Trophoblast cell (in vitro differentiated cells and primary cell): ENCODE measurements at regions not wholly inside any gene's neighbourhood (a gene's known extent, or its start where the extent isn't known, plus 50 kb on each side); places are given as distances from the start of the nearest gene placed in this dataset.

Experiments used
- DNase-seq, 2 donors: peaks; one replicate each; pipeline ENCODE4 v3.0.0-alpha.2; 2016
- H2AFZ ChIP-seq: 2 replicates; pipeline ENCODE4 v1.6.1; 2013; ENCODE audit warnings: low read length, moderate library complexity, mild to moderate bottlenecking; ENCODE audit not compliant: insufficient read depth, poor library complexity
- H2AK5ac ChIP-seq: 2 replicates; pipeline ENCODE4 v1.6.1; 2013; ENCODE audit warnings: mild to moderate bottlenecking, low read length
- H2BK120ac ChIP-seq: 2 replicates; pipeline ENCODE4 v1.6.1; 2013; ENCODE audit warnings: low read length, mild to moderate bottlenecking, moderate library complexity; ENCODE audit not compliant: insufficient read depth, poor library complexity
- H2BK12ac ChIP-seq: 2 replicates; pipeline ENCODE4 v1.6.1; 2013; ENCODE audit warnings: mild to moderate bottlenecking, low read length, moderate library complexity
- H2BK5ac ChIP-seq: 2 replicates; pipeline ENCODE4 v1.6.1; 2013; ENCODE audit warnings: low read length, low read depth, moderate library complexity, mild to moderate bottlenecking; ENCODE audit not compliant: poor library complexity
- H3K14ac ChIP-seq: 2 replicates; pipeline ENCODE4 v1.6.1; 2013; ENCODE audit warnings: mild to moderate bottlenecking, low read length
- H3K18ac ChIP-seq: 2 replicates; pipeline ENCODE4 v1.6.1; 2013; ENCODE audit warnings: mild to moderate bottlenecking, low read length
- H3K23ac ChIP-seq: 2 replicates; pipeline ENCODE4 v1.6.1; 2013; ENCODE audit warnings: low read length
- H3K27ac ChIP-seq: 2 replicates; pipeline ENCODE4 v1.5.1; 2013; ENCODE audit warnings: low read depth, mild to moderate bottlenecking, inconsistent platforms, low read length, moderate library complexity
- H3K27me3 ChIP-seq: 2 replicates; pipeline ENCODE4 v1.6.1; 2013; ENCODE audit warnings: inconsistent platforms, mild to moderate bottlenecking, low read length, moderate library complexity; ENCODE audit not compliant: insufficient read depth
- H3K36me3 ChIP-seq, 2 experiments: 1 replicate in 1 of 2; 2 replicates in 1 of 2; pipeline ENCODE4 v1.6.1; 2013; ENCODE audit warnings: low read length in 2 of 2, mild to moderate bottlenecking in 2 of 2, moderate library complexity in 1 of 2; ENCODE audit not compliant: insufficient read depth in 2 of 2, control insufficient read depth in 1 of 2
- H3K4ac ChIP-seq: 2 replicates; pipeline ENCODE4 v1.6.1; 2013; ENCODE audit warnings: low read depth, mild to moderate bottlenecking, low read length, moderate library complexity
- H3K4me1 ChIP-seq, 2 experiments: 1 replicate in 1 of 2; 2 replicates in 1 of 2; pipeline ENCODE4 v1.6.1; 2013; ENCODE audit warnings: low read length in 2 of 2, mild to moderate bottlenecking in 2 of 2, moderate library complexity in 1 of 2; ENCODE audit not compliant: insufficient read depth in 2 of 2, control insufficient read depth in 1 of 2
- H3K4me2 ChIP-seq: 2 replicates; pipeline ENCODE4 v1.6.1; 2013; ENCODE audit warnings: inconsistent platforms, mild to moderate bottlenecking, low read length, moderate library complexity
- H3K4me3 ChIP-seq: 2 replicates; pipeline ENCODE4 v1.5.1; 2013; ENCODE audit warnings: mild to moderate bottlenecking, low read depth, low read length, inconsistent platforms
- H3K79me1 ChIP-seq: one replicate; pipeline ENCODE4 v1.6.1; 2013; ENCODE audit warnings: low read length
- H3K79me2 ChIP-seq: 2 replicates; pipeline ENCODE4 v1.6.1; 2013; ENCODE audit warnings: low read length, mild to moderate bottlenecking; ENCODE audit not compliant: control insufficient read depth, insufficient read depth, poor library complexity
- H3K9ac ChIP-seq: 2 replicates; pipeline ENCODE4 v1.6.1; 2013; ENCODE audit warnings: mild to moderate bottlenecking, low read length
- H3K9me3 ChIP-seq: 2 replicates; pipeline ENCODE4 v1.6.1; 2013; ENCODE audit warnings: low read depth, mild to moderate bottlenecking, control low read depth, inconsistent platforms, low read length; ENCODE audit not compliant: insufficient read depth
- H4K12ac ChIP-seq: 2 replicates; pipeline ENCODE4 v1.6.1; 2013; ENCODE audit warnings: low read depth, mild to moderate bottlenecking, low read length, moderate library complexity
- H4K8ac ChIP-seq: 2 replicates; pipeline ENCODE4 v1.6.1; 2013; ENCODE audit warnings: low read depth, mild to moderate bottlenecking, low read length, moderate library complexity
- H4K91ac ChIP-seq: one replicate; pipeline ENCODE4 v1.6.1; 2013; ENCODE audit warnings: low read depth, mild to moderate bottlenecking, low read length, moderate library complexity
- WGBS: extraction: QIAGEN DNeasy Blood & Tissue Kit; methylation state at CpG from one replicate; pipeline ENCODE4 v1.1.7; 2013; ENCODE audit warnings: missing lambda C conversion rate; ENCODE audit not compliant: insufficient read length, insufficient coverage; ENCODE audit errors: extremely low coverage; 5-methylcytosine and 5-hydroxymethylcytosine counted together

DNA sequence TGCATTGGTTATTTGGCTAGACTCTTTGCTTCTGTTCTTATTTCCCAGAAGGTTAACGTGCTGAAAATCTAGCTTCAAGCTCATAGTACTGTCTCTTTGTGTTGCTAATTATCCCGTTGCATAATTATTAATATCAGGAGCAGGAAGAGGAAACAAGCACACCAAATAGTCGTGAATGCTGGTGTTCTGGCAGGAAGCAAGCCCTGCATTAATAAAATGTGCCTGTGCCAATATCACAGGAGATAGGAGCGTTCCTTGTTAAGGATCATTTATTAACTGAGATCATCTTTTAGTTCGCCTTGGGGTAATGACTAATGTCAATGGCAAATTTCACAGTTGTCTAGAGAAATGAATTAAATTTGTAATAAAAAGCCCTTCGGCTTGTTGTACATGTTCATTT lies 893.0 kb upstream of the POU3F3 start:
- DNase-seq: no peak
- Histone ChIP-seq H3K4ac (no peak overlapping the region), H2BK5ac (no peak overlapping the region), H3K36me3 (no peaks in the 10 kb centered on the region), H2AK5ac (no peak overlapping the region), H3K4me1 (no peaks in the 10 kb centered on the region), H4K12ac (no peak overlapping the region), H3K4me2 (no peak overlapping the region), H3K4me3 (no peak overlapping the region), H3K14ac (no peak overlapping the region), H3K27ac (no peak overlapping the region), H3K9ac (no peak overlapping the region), H3K27me3 (no peaks in the 10 kb centered on the region), H2AFZ (no peak overlapping the region), H3K18ac (no peak overlapping the region), H4K91ac (no peak overlapping the region), H2BK120ac (no peak overlapping the region), H2BK12ac (no peak overlapping the region), H3K23ac (no peak overlapping the region), H3K79me2 (no peaks in the 10 kb centered on the region), H3K9me3 (no peaks in the 10 kb centered on the region), H3K79me1 (no peaks in the 10 kb centered on the region), H4K8ac (no peak overlapping the region)
- WGBS: no CpG with 5 or more reads among the region's 6 CpGs

DNA sequence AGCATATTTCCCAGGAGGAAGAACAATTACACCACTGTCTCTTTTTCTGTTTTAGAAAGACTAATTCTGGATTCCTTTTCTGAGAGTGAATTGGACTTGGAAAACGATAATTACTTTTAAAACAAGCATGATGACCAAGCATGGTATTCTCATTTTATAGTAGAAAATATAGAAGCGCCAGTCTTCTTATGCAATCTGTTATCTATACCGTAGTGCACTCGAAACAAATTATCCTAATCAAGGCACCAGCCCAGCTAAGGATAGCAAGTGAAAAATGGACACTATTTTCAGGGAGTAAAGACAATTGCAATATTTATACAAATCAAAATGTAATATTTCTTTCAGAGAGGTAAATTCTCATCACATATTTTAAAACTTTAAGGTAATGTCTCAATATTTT lies 892.1 kb upstream of the POU3F3 start:
- H3K14ac ChIP-seq: no peak overlapping the region
- H2BK120ac ChIP-seq: no peak overlapping the region
- no peak overlapping the region for H3K4me2 ChIP-seq
- H3K36me3 ChIP-seq: no peaks in the 10 kb centered on the region
- H2BK5ac ChIP-seq: no peak overlapping the region
- H4K8ac ChIP-seq: no peak overlapping the region
- H3K27ac ChIP-seq: no peak overlapping the region
- no peak overlapping the region for H3K9ac ChIP-seq
- no peak overlapping the region for H2BK12ac ChIP-seq
- no peak overlapping the region for H4K12ac ChIP-seq
- H3K18ac ChIP-seq: no peak overlapping the region
- H3K79me2 ChIP-seq: no peaks in the 10 kb centered on the region
- H3K4me1 ChIP-seq: no peaks in the 10 kb centered on the region
- no peak overlapping the region for H4K91ac ChIP-seq
- no peak overlapping the region for H3K4ac ChIP-seq
- H3K27me3 ChIP-seq: no peaks in the 10 kb centered on the region
- H3K23ac ChIP-seq: no peak overlapping the region
- WGBS: no CpG with 5 or more reads among the region's 4 CpGs
- H3K79me1 ChIP-seq: no peaks in the 10 kb centered on the region
- H2AK5ac ChIP-seq: no peak overlapping the region
- no peak for DNase-seq
- no peak overlapping the region for H2AFZ ChIP-seq
- no peaks in the 10 kb centered on the region for H3K9me3 ChIP-seq
- H3K4me3 ChIP-seq: no peak overlapping the region

GRCh38 chr2:103962670-103963069 lies 891.2 kb upstream of the POU3F3 start:
- Histone ChIP-seq H4K12ac (no peak overlapping the region), H3K27me3 (no peaks in the 10 kb centered on the region), H3K14ac (no peak overlapping the region), H3K36me3 (no peaks in the 10 kb centered on the region), H3K9me3 (no peaks in the 10 kb centered on the region), H3K23ac (no peak overlapping the region), H2AK5ac (no peak overlapping the region), H3K4me3 (no peak overlapping the region), H3K4me1 (no peaks in the 10 kb centered on the region), H2BK5ac (no peak overlapping the region), H4K8ac (no peak overlapping the region), H3K79me2 (no peaks in the 10 kb centered on the region), H2BK12ac (no peak overlapping the region), H3K9ac (no peak overlapping the region), H2AFZ (no peak overlapping the region), H4K91ac (no peak overlapping the region), H3K27ac (no peak overlapping the region), H2BK120ac (no peak overlapping the region), H3K79me1 (no peaks in the 10 kb centered on the region), H3K4ac (no peak overlapping the region), H3K4me2 (no peak overlapping the region), H3K18ac (no peak overlapping the region)
- no peak for DNase-seq
- WGBS: no CpG with 5 or more reads among the region's 4 CpGs

GRCh38 chr2:103963146-103963725 lies 890.7 kb upstream of the POU3F3 start:
- Histone ChIP-seq H4K12ac (no peak overlapping the region), H3K27ac (no peak overlapping the region), H3K36me3 (no peaks in the 10 kb centered on the region), H3K4ac (no peak overlapping the region), H3K18ac (no peak overlapping the region), H4K91ac (no peak overlapping the region), H2BK12ac (no peak overlapping the region), H2BK120ac (no peak overlapping the region), H3K23ac (no peak overlapping the region), H3K14ac (no peak overlapping the region), H3K4me2 (no peak overlapping the region), H3K9me3 (no peaks in the 10 kb centered on the region), H2AFZ (no peak overlapping the region), H2BK5ac (no peak overlapping the region), H3K9ac (no peak overlapping the region), H3K79me2 (no peaks in the 10 kb centered on the region), H2AK5ac (no peak overlapping the region), H3K4me3 (no peak overlapping the region), H3K27me3 (no peaks in the 10 kb centered on the region), H3K4me1 (no peaks in the 10 kb centered on the region), H3K79me1 (no peaks in the 10 kb centered on the region), H4K8ac (no peak overlapping the region)
- no peak for DNase-seq
- WGBS: no CpG with 5 or more reads among the region's 5 CpGs
